H1 (cell line): ENCODE measurements at regions not wholly inside any gene's neighbourhood (a gene's known extent, or its start where the extent isn't known, plus 50 kb on each side); places are given as distances from the start of the nearest gene placed in this dataset.

Experiments
- CTCF ChIA-PET: fragments of 300-600 bp; sonication (Branson Sonifier 250); formaldehyde crosslinking; loops from one replicate; lab custom pipeline; 2021; ENCODE audit not compliant: partially characterized antibody; lab: Charles Lee
- POLR2A ChIA-PET: fragments of 300-600 bp; sonication (Branson Sonifier 250); formaldehyde crosslinking; loops from one replicate; lab custom pipeline; 2021; ENCODE audit warnings: inconsistent platforms; ENCODE audit not compliant: partially characterized antibody; lab: Charles Lee
- DNase-seq, 2 experiments: peaks; one replicate each; pipeline versions ENCODE4 v3.0.0 to v3.0.0-alpha.2; 2010 to 2022; ENCODE audit warnings: low spot score in 2 of 2, low read depth in 1 of 2, mixed read lengths in 1 of 2
- FAIRE-seq: peaks from 2 replicates; lab custom pipeline; 2011; peaks lifted over from hg19 to GRCh38; lab: Jason Lieb, UNC
- H2AFZ ChIP-seq: 2 replicates; pipeline ENCODE4 v1.8.1; 2012; ENCODE audit warnings: low read length, inconsistent platforms
- H2AK5ac ChIP-seq: 2 replicates; pipeline ENCODE4 v1.6.1; 2013; ENCODE audit warnings: low read depth, low read length
- H2BK120ac ChIP-seq: replicated peaks from 2 replicates; pipeline ENCODE3; 2013; ENCODE audit warnings: low read depth, low read length, inconsistent platforms
- H2BK12ac ChIP-seq: 2 replicates; pipeline ENCODE4 v1.6.1; 2013; ENCODE audit warnings: low read depth, low read length
- H2BK15ac ChIP-seq: 2 replicates; pipeline ENCODE4 v1.6.1; 2013; ENCODE audit warnings: low read length
- H2BK20ac ChIP-seq: 2 replicates; pipeline ENCODE4 v1.6.1; 2013; ENCODE audit warnings: low read length
- H2BK5ac ChIP-seq: 2 replicates; pipeline ENCODE4 v1.6.1; 2013; ENCODE audit warnings: low read depth, low read length
- H3K14ac ChIP-seq: 2 replicates; pipeline ENCODE4 v1.6.1; 2013; ENCODE audit warnings: inconsistent platforms; ENCODE audit not compliant: insufficient read length
- H3K18ac ChIP-seq: 2 replicates; pipeline ENCODE4 v1.6.1; 2013; ENCODE audit warnings: low read length; ENCODE audit errors: extremely low read depth
- H3K23ac ChIP-seq: 2 replicates; pipeline ENCODE4 v1.6.1; 2013; ENCODE audit warnings: inconsistent platforms; ENCODE audit not compliant: insufficient read length
- H3K23me2 ChIP-seq: 2 replicates; pipeline ENCODE4 v1.6.1; 2013; ENCODE audit warnings: low read depth, low read length
- H3K27ac ChIP-seq: 2 replicates; pipeline ENCODE4 v1.6.1; 2011; ENCODE audit warnings: low read depth, low read length, inconsistent platforms
- H3K27me3 ChIP-seq, 4 experiments: replicated peaks in 1 of 4; 1 replicate in 1 of 4; 2 replicates in 3 of 4; pipeline versions ENCODE4 v1.6.1 to v1.8.1; 2011 to 2013; ENCODE audit warnings: low read length in 3 of 4, mild to moderate bottlenecking in 3 of 4, inconsistent platforms in 2 of 4, mixed read lengths in 2 of 4, moderate library complexity in 1 of 4; ENCODE audit not compliant: control insufficient read depth in 3 of 4, insufficient read depth in 3 of 4; ENCODE audit errors: extremely low read depth in 1 of 4
- H3K36me3 ChIP-seq, 4 experiments: 2 replicates each; pipeline versions ENCODE4 v1.6.1 to v1.8.1; 2011 to 2013; ENCODE audit warnings: mild to moderate bottlenecking in 4 of 4, low read length in 3 of 4, moderate library complexity in 2 of 4, control low read depth in 1 of 4, inconsistent platforms in 1 of 4; ENCODE audit not compliant: insufficient read depth in 4 of 4, control insufficient read depth in 2 of 4
- H3K4ac ChIP-seq: replicated peaks from 2 replicates; pipeline ENCODE3; 2013; ENCODE audit warnings: low read length, low read depth, mixed read lengths, inconsistent platforms; ENCODE audit not compliant: insufficient read length
- H3K4me1 ChIP-seq, 4 experiments: replicated peaks in 1 of 4; 1 replicate in 1 of 4; 2 replicates in 3 of 4; pipeline versions ENCODE4 v1.6.1 to v1.8.1; 2011 to 2013; ENCODE audit warnings: low read length in 3 of 4, inconsistent platforms in 2 of 4, mixed read lengths in 1 of 4; ENCODE audit not compliant: insufficient read depth in 4 of 4, control insufficient read depth in 3 of 4
- H3K4me2 ChIP-seq, 2 experiments: 2 replicates each; pipeline versions ENCODE4 v1.6.1 to v1.8.1; 2011 to 2013; ENCODE audit warnings: low read depth in 2 of 2, low read length in 2 of 2, control low read depth in 1 of 2, inconsistent platforms in 1 of 2, mild to moderate bottlenecking in 1 of 2; ENCODE audit not compliant: insufficient read depth in 1 of 2
- H3K4me3 ChIP-seq, 4 experiments: fragments of 200-600, 300-600 bp in 1 of 4; sonication (generic), shearing (Covaris generic), sonication (Bioruptor Twin) in 1 of 4; 2 replicates each; pipeline versions ENCODE4 v1.5.1 to v1.8.1; 2011 to 2016; ENCODE audit warnings: low read length in 4 of 4, low read depth in 3 of 4, control low read depth in 2 of 4, inconsistent platforms in 2 of 4, mild to moderate bottlenecking in 2 of 4, mixed read lengths in 1 of 4, moderate library complexity in 1 of 4; ENCODE audit not compliant: insufficient read depth in 2 of 4; ENCODE audit errors: extremely low read depth in 1 of 4
- H3K56ac ChIP-seq: replicated peaks from 2 replicates; pipeline ENCODE3; 2013; ENCODE audit warnings: low read depth, mild to moderate bottlenecking, mixed read lengths, low read length, inconsistent platforms; ENCODE audit not compliant: insufficient read length
- H3K79me1 ChIP-seq: 2 replicates; pipeline ENCODE4 v1.6.1; 2013; ENCODE audit warnings: low read depth, low read length, control low read depth
- H3K79me2 ChIP-seq, 2 experiments: 2 replicates each; pipeline versions ENCODE4 v1.6.1 to v1.8.1; 2012 to 2013; ENCODE audit warnings: low read length in 2 of 2, mild to moderate bottlenecking in 2 of 2, inconsistent platforms in 1 of 2; ENCODE audit not compliant: insufficient read depth in 2 of 2, control insufficient read depth in 1 of 2
- H3K9ac ChIP-seq, 4 experiments: replicated peaks in 1 of 4; 1 replicate in 1 of 4; 2 replicates in 3 of 4; pipeline versions ENCODE4 v1.6.1 to v1.8.1; 2011 to 2013; ENCODE audit warnings: low read depth in 3 of 4, low read length in 3 of 4, control low read depth in 2 of 4, mild to moderate bottlenecking in 2 of 4, moderate library complexity in 2 of 4, inconsistent platforms in 1 of 4; ENCODE audit errors: extremely low read depth in 1 of 4
- H3K9me3 ChIP-seq, 2 experiments: 2 replicates each; pipeline versions ENCODE4 v1.6.1 to v1.8.1; 2012 to 2013; ENCODE audit warnings: mild to moderate bottlenecking in 2 of 2, moderate library complexity in 2 of 2, control low read depth in 1 of 2, inconsistent platforms in 1 of 2, low read depth in 1 of 2, low read length in 1 of 2, mixed read lengths in 1 of 2; ENCODE audit not compliant: insufficient read depth in 2 of 2
- H4K20me1 ChIP-seq, 2 experiments: replicated peaks in 1 of 2; 2 replicates each; pipeline versions ENCODE3 to v1.8.1; 2011 to 2013; ENCODE audit warnings: inconsistent platforms in 2 of 2, low read length in 2 of 2, mild to moderate bottlenecking in 1 of 2; ENCODE audit not compliant: insufficient read depth in 2 of 2, control insufficient read depth in 1 of 2
- H4K5ac ChIP-seq: 2 replicates; pipeline ENCODE4 v1.6.1; 2013; ENCODE audit warnings: low read length, low read depth, mixed read lengths, inconsistent platforms; ENCODE audit not compliant: insufficient read length
- H4K8ac ChIP-seq: 2 replicates; pipeline ENCODE4 v1.8.0; 2013; ENCODE audit warnings: mild to moderate bottlenecking, moderate library complexity, low read length, inconsistent platforms; ENCODE audit not compliant: insufficient read depth; ENCODE audit errors: extremely low read depth
- H4K91ac ChIP-seq: replicated peaks from 2 replicates; pipeline ENCODE3; 2013; ENCODE audit warnings: low read length, mixed read lengths, inconsistent platforms; ENCODE audit not compliant: insufficient read length
- EGR1 ChIP-seq: IDR thresholded peaks from 2 replicates; pipeline ENCODE4 v1.6.1; 2011; ENCODE audit warnings: low read depth, low read length, borderline replicate concordance
- EZH2 ChIP-seq: fragments of 200-600 bp; sonication (generic); IDR thresholded peaks from 2 replicates; pipeline ENCODE4 v1.7.1; 2012; ENCODE audit warnings: low read depth, mild to moderate bottlenecking, moderate library complexity, low read length, inconsistent platforms; ENCODE audit not compliant: severe bottlenecking
- GABPA ChIP-seq: IDR thresholded peaks from 2 replicates; pipeline ENCODE4 v1.6.1; 2011; ENCODE audit warnings: mild to moderate bottlenecking, low read length, moderate library complexity, borderline replicate concordance; ENCODE audit not compliant: insufficient read depth
- JUN ChIP-seq: IDR thresholded peaks from 2 replicates; pipeline ENCODE4 v1.6.1; 2011; ENCODE audit warnings: low read depth, mild to moderate bottlenecking, improper control_type of control experiment, low read length
- JUND ChIP-seq: IDR thresholded peaks from 2 replicates; pipeline ENCODE4 v1.6.1; 2011; ENCODE audit warnings: mild to moderate bottlenecking, improper control_type of control experiment, low read length
- KDM1A ChIP-seq: fragments of 200-600, 300-600 bp; sonication (generic); IDR thresholded peaks from 2 replicates; pipeline ENCODE4 v1.7.1; 2016; ENCODE audit warnings: mild to moderate bottlenecking, low read length, borderline replicate concordance
- KDM4A ChIP-seq: IDR thresholded peaks from one replicate; pipeline ENCODE4 v1.7.1; 2012; ENCODE audit warnings: low read depth, mild to moderate bottlenecking, moderate library complexity, low read length, inconsistent platforms; ENCODE audit not compliant: severe bottlenecking
- KDM5A ChIP-seq: fragments of 200-600 bp; IDR thresholded peaks from 2 replicates; pipeline ENCODE4 v1.7.1; 2012; ENCODE audit warnings: mild to moderate bottlenecking, low read length, inconsistent platforms, mixed read lengths
- RAD21 ChIP-seq, 2 experiments: IDR thresholded peaks in 1 of 2; conservative IDR thresholded peaks in 1 of 2; 2 replicates each; pipeline ENCODE4 v1.6.1; 2011; ENCODE audit warnings: low read depth in 2 of 2, low read length in 2 of 2, improper control_type of control experiment in 1 of 2, inconsistent platforms in 1 of 2, mild to moderate bottlenecking in 1 of 2, moderate library complexity in 1 of 2
- WGBS, 2 experiments: shearing (Covaris generic) in 1 of 2; methylation state at CpG; one replicate each; pipeline versions ENCODE4 v1.1.6 to v1.1.7; 2013 to 2015; ENCODE audit warnings: low lambda C conversion rate in 2 of 2, mixed read lengths in 2 of 2, inconsistent platforms in 1 of 2, low coverage in 1 of 2, missing lambda C conversion rate in 1 of 2; ENCODE audit not compliant: insufficient replicate concordance in 2 of 2, insufficient coverage in 1 of 2, insufficient read length in 1 of 2; ENCODE audit errors: extremely low coverage in 1 of 2, missing lambda C conversion rate in 1 of 2; 5-methylcytosine and 5-hydroxymethylcytosine counted together
- TF ChIP-seq, protein P1 (sequence below): IDR thresholded peaks from 2 replicates; pipeline ENCODE4 v1.6.1; 2012; ENCODE audit warnings: inconsistent platforms

DNA sequence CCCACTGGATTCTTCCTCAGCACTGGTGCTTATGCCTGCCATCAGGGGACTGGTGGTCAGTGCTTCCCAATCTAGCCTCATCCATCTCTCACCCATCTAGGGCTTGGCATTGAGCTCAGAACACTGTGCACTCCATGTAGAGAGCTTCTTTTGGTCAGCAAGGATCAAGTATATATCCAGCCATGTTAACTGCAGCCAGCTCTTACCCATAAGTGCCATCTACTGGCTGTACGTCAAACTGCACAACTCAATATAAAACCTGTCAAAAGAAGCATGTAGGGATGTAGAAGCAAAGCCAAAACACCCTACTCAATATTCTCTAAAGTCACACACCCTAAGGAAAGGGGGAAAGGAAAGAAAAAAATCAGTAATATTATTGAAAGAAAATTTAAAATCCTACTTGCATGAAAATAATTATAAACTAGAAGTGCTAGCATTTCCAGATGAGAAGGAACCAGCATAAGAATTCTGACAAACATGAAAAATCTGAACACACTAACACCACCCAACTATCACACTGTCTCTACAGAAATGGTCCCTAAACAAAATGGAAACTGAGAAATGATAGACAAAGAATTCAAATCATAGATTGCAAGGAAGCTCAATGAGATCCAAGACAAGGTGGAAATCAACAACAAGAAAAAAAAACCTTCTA is 531.1 kb upstream of the STEAP1 start:
- Histone ChIP-seq H3K27me3 (no peaks in the 10 kb centered on the region), H4K20me1 (no peaks in the 10 kb centered on the region), H2BK20ac (no peak overlapping the region), H2AFZ (peak overlapping the region; percentile 96), H3K4ac (no peak overlapping the region), H3K79me2 (no peaks in the 10 kb centered on the region), H2AK5ac (no peak overlapping the region), H2BK15ac (no peak overlapping the region), H3K4me3 (no peak overlapping the region), H3K23me2 (no peaks in the 10 kb centered on the region), H4K91ac (no peak overlapping the region), H3K9ac (no peak overlapping the region), H4K5ac (no peak overlapping the region), H3K27ac (no peak overlapping the region), H3K14ac (no peak overlapping the region), H3K4me1 (no peaks in the 10 kb centered on the region), H3K56ac (no peak overlapping the region), H3K9me3 (peaks cover 8 to 12% of the 10 kb centered on the region in 2 experiments; a peak in 3 of 4 replicates), H3K23ac (no peak overlapping the region), H3K4me2 (no peak overlapping the region), H3K36me3 (no peaks in the 10 kb centered on the region; a peak in 1 of 8 replicates), H3K18ac (no peak overlapping the region), H2BK5ac (no peak overlapping the region), H2BK12ac (no peak overlapping the region), H4K8ac (no peak overlapping the region), H3K79me1 (no peaks in the 10 kb centered on the region), H2BK120ac (no peak overlapping the region)
- DNase-seq (peak in 1 of 2 experiments; percentile 45), FAIRE-seq (peak; percentile 45)
- 6% methylated on average over 1 of the region's 1 CpG; no CpG with 5 or more reads in 1 of the 2 experiments for WGBS, 2 experiments
- POLR2A ChIA-PET = no interaction called here
- CTCF ChIA-PET = interaction anchor here (0.5 to 1.7 kb wide), 48 partner anchors 8 to 1380 kb away, joined by 3 to 7 read pairs (median 4); no protein-coding TSS in a partner anchor
- TF ChIP-seq KDM4A (no peak), JUND (no peak), GABPA (no peak), RAD21 (IDR thresholded peaks at IDR 0.05 in 1 of 2, conservative IDR thresholded peaks at IDR 0.05 in 1 of 2; ENCODE audit: low read depth in 2 of 2, low read length in 2 of 2) (peak; percentile 86 to 92), EZH2 (no peak), EGR1 (no peak), KDM1A (no peak), KDM5A (no peak), JUN (no peak)
- TF ChIP-seq, protein P1, sequence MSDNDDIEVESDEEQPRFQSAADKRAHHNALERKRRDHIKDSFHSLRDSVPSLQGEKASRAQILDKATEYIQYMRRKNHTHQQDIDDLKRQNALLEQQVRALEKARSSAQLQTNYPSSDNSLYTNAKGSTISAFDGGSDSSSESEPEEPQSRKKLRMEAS = no peak
